Stomach (tissue), 4 donors: ENCODE measurements at regions not wholly inside any gene's neighbourhood (a gene's known extent, or its start where the extent isn't known, plus 50 kb on each side); places are given as distances from the start of the nearest gene placed in this dataset.

Source experiments
- EP300 ChIP-seq: sonication (generic); formaldehyde crosslinking; IDR thresholded peaks from one replicate; pipeline ENCODE4 v1.6.1; 2017; ENCODE audit warnings: antibody characterized with exemption
- POLR2A ChIP-seq, 4 donors: fragments of 450-650 bp; IDR thresholded peaks; one replicate each; pipeline ENCODE4 v1.6.1; 2016; ENCODE audit warnings: antibody characterized with exemption in 4 of 4, control low read depth in 2 of 4, mild to moderate bottlenecking in 1 of 4, moderate library complexity in 1 of 4
- POLR2AphosphoS5 ChIP-seq, 3 donors: sonication (generic); formaldehyde crosslinking; IDR thresholded peaks; one replicate each; pipeline ENCODE4 v1.6.1; 2016; ENCODE audit warnings: antibody characterized with exemption in 3 of 3
- TF ChIP-seq, protein P1 (sequence below), 7 experiments: fragments of 450-650 bp in 4 of 7; fragments of 200-600 bp in 3 of 7; sonication (generic) in 3 of 7; IDR thresholded peaks; one replicate each; pipeline ENCODE4 v1.5.1; 2016 to 2019; ENCODE audit warnings: antibody characterized with exemption in 7 of 7, control low read depth in 2 of 7, mild to moderate bottlenecking in 1 of 7

GRCh38 chr3:72241525-72241924 is 456.6 kb upstream of the PROK2 start:
- TF ChIP-seq, protein P1, sequence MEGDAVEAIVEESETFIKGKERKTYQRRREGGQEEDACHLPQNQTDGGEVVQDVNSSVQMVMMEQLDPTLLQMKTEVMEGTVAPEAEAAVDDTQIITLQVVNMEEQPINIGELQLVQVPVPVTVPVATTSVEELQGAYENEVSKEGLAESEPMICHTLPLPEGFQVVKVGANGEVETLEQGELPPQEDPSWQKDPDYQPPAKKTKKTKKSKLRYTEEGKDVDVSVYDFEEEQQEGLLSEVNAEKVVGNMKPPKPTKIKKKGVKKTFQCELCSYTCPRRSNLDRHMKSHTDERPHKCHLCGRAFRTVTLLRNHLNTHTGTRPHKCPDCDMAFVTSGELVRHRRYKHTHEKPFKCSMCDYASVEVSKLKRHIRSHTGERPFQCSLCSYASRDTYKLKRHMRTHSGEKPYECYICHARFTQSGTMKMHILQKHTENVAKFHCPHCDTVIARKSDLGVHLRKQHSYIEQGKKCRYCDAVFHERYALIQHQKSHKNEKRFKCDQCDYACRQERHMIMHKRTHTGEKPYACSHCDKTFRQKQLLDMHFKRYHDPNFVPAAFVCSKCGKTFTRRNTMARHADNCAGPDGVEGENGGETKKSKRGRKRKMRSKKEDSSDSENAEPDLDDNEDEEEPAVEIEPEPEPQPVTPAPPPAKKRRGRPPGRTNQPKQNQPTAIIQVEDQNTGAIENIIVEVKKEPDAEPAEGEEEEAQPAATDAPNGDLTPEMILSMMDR (IDR thresholded peaks at IDR 0.05): no peak
- TF ChIP-seq POLR2A (IDR thresholded peaks at IDR 0.05) (no peak), EP300 (no peak), POLR2AphosphoS5 (IDR thresholded peaks at IDR 0.05) (no peak)
